SU-DHL-6 (cell line): ENCODE measurements at regions not wholly inside any gene's neighbourhood (a gene's known extent, or its start where the extent isn't known, plus 50 kb on each side); places are given as distances from the start of the nearest gene placed in this dataset.

Source experiments
- EZH2phosphoT487 ChIP-seq: fragments of 200-600 bp; sonication (generic), shearing (Covaris generic); conservative IDR thresholded peaks from 2 replicates; pipeline ENCODE4 v1.6.1; 2018; ENCODE audit warnings: mild to moderate bottlenecking, antibody characterized with exemption, low read length, moderate library complexity, mixed read lengths
- TF ChIP-seq, protein P1 (sequence below): fragments of 200-600 bp; sonication (generic); IDR thresholded peaks from one replicate; pipeline ENCODE4 v1.5.1; 2017; ENCODE audit warnings: antibody characterized with exemption, mild to moderate bottlenecking, low read length, moderate library complexity; ENCODE audit not compliant: insufficient read depth, poor library complexity, severe bottlenecking

GRCh38 chr15:69962561-69962960, 135.2 kb downstream of the TLE3 start:
- TF ChIP-seq, protein P1, sequence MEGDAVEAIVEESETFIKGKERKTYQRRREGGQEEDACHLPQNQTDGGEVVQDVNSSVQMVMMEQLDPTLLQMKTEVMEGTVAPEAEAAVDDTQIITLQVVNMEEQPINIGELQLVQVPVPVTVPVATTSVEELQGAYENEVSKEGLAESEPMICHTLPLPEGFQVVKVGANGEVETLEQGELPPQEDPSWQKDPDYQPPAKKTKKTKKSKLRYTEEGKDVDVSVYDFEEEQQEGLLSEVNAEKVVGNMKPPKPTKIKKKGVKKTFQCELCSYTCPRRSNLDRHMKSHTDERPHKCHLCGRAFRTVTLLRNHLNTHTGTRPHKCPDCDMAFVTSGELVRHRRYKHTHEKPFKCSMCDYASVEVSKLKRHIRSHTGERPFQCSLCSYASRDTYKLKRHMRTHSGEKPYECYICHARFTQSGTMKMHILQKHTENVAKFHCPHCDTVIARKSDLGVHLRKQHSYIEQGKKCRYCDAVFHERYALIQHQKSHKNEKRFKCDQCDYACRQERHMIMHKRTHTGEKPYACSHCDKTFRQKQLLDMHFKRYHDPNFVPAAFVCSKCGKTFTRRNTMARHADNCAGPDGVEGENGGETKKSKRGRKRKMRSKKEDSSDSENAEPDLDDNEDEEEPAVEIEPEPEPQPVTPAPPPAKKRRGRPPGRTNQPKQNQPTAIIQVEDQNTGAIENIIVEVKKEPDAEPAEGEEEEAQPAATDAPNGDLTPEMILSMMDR: no peak
- no peak for TF ChIP-seq EZH2phosphoT487
